ENCODE measurements at regions not wholly inside any gene's neighbourhood (a gene's known extent, or its start where the extent isn't known, plus 50 kb on each side); places are given as distances from the start of the nearest gene placed in this dataset.
"Not testable (repeated sequence)": the region's sequence is repeated elsewhere in the genome, so short reads cannot be mapped to it uniquely, and the experiment has no call there.

DNA sequence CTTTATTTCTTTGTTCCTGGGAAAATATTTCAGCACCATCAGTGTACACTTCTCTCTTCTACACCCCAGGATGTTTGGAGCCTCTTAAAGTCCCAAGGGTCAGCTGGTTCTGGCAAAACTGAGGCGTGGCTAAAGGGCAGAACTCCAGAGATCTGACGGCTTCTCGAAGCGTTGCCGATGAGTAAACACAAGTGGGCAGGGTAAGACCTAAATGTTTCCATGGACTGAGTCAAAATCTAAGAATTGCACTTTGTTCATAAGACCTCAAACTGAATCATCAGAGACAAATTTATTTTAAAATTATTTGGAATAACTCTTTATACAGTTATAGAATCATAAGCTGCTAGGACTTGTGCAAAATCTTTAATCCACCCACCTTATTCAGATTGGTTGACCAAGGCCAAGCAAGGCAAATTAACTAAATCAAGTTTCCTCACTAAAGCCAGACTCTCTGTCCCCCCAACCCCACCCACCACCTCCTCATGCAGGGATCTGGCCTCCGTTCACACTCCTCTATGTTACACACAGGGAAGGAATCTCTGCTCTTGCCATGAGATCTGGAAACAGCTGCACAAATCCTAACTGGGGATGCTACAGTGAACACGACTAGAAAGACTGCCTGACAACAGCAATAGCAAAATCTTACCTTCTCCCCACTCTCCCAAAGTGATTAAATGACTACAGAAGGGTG, 342.6 kb upstream of the KLHL29 start:
- no peak for DNase-seq (ENCODE audit: extremely low spot score, unreplicated experiment)
- Mint-ChIP-seq H3K27ac (no peak overlapping the region), H3K4me1 (ENCODE audit: unreplicated experiment) (peaks cover 22% of the 10 kb centered on the region), H3K4me3 (no peak overlapping the region), H3K27me3 (no peaks in the 10 kb centered on the region), H3K9me3 (peaks cover 4% of the 10 kb centered on the region), H3K36me3 (no peaks in the 10 kb centered on the region)
- TF ChIP-seq, protein P1, sequence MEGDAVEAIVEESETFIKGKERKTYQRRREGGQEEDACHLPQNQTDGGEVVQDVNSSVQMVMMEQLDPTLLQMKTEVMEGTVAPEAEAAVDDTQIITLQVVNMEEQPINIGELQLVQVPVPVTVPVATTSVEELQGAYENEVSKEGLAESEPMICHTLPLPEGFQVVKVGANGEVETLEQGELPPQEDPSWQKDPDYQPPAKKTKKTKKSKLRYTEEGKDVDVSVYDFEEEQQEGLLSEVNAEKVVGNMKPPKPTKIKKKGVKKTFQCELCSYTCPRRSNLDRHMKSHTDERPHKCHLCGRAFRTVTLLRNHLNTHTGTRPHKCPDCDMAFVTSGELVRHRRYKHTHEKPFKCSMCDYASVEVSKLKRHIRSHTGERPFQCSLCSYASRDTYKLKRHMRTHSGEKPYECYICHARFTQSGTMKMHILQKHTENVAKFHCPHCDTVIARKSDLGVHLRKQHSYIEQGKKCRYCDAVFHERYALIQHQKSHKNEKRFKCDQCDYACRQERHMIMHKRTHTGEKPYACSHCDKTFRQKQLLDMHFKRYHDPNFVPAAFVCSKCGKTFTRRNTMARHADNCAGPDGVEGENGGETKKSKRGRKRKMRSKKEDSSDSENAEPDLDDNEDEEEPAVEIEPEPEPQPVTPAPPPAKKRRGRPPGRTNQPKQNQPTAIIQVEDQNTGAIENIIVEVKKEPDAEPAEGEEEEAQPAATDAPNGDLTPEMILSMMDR (conservative IDR thresholded peaks at IDR 0.05): no peak

DNA sequence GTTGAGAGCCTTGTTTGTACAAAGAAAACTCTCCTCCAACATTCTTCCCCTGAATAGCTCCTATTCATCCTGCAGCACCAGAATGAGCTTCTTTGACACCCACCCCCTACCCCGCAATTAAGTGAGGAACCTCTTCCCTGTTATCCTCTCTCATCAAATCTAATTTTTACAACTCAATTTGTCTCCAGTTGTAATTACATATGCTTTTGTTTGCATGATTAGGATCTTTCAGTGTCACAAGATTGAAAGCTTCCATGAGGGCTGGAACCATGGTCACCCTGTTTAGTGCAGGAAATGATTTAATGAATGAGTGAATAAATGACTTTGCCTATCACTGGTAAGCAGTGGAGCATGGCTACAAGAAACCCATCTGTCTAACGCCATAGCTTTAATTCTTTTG, 334.6 kb upstream of the KLHL29 start:
- H3K36me3 Mint-ChIP-seq: no peaks in the 10 kb centered on the region
- peaks cover 3% of the 10 kb centered on the region for H3K27me3 Mint-ChIP-seq
- no peak overlapping the region for H3K4me3 Mint-ChIP-seq
- TF ChIP-seq, protein P1 (conservative IDR thresholded peaks at IDR 0.05): no peak
- no peak overlapping the region for H3K27ac Mint-ChIP-seq
- H3K9me3 Mint-ChIP-seq: peaks cover 11% of the 10 kb centered on the region
- H3K4me1 Mint-ChIP-seq (ENCODE audit: unreplicated experiment): no peaks in the 10 kb centered on the region
- DNase-seq (ENCODE audit: extremely low spot score, unreplicated experiment): no peak

DNA sequence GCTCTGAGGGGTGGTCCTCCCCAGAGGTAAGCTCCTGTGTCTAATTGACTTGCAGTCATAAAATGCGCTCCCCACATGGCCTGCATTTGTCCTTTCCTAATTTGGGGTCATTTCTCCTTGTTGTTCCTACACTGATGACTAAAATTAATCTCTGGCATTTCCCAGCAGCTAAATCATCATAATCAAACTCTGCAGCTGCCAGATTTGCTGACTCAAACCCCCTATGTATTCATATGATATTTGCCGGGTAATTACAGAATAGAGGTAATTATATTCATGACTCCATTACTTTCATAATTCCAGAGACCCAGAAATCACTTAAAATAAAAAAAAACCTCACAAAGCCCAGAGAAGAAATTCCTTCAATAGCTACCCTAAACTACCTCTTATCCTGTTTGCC, 331.4 kb upstream of the KLHL29 start:
- H3K27ac Mint-ChIP-seq: no peak overlapping the region
- H3K9me3 Mint-ChIP-seq: peaks cover 11% of the 10 kb centered on the region
- no peak for DNase-seq (ENCODE audit: extremely low spot score, unreplicated experiment)
- H3K36me3 Mint-ChIP-seq: no peaks in the 10 kb centered on the region
- TF ChIP-seq, protein P1 (conservative IDR thresholded peaks at IDR 0.05): no peak
- no peak overlapping the region for H3K4me3 Mint-ChIP-seq
- peaks cover 13% of the 10 kb centered on the region for H3K27me3 Mint-ChIP-seq
- peaks cover 7% of the 10 kb centered on the region for H3K4me1 Mint-ChIP-seq (ENCODE audit: unreplicated experiment)

DNA sequence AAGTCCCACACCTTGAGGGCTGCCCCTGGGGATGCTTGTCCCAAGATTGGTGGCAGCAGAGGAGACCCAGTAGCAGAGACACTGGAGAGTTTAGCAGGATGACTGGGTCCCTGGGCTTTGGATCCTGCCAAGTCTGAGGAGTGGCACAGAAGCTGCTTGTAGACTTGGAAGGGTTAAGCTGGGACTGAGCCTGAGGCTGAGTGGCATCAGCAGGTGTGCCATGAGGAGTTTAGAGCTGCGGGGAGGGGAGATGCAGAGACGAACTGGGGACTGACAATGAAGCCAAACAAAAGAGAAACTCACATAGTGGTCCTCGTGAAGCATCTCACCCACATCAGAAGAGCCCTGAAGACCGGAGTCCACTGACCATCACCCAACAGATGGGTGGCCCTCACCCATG, 329.7 kb upstream of the KLHL29 start:
- Mint-ChIP-seq H3K4me1 (ENCODE audit: unreplicated experiment) (peaks cover 12% of the 10 kb centered on the region), H3K27ac (no peak overlapping the region), H3K4me3 (no peak overlapping the region), H3K9me3 (peaks cover 5% of the 10 kb centered on the region), H3K36me3 (no peaks in the 10 kb centered on the region), H3K27me3 (peaks cover 13% of the 10 kb centered on the region)
- no peak for DNase-seq (ENCODE audit: extremely low spot score, unreplicated experiment)
- TF ChIP-seq, protein P1 (conservative IDR thresholded peaks at IDR 0.05): no peak

DNA sequence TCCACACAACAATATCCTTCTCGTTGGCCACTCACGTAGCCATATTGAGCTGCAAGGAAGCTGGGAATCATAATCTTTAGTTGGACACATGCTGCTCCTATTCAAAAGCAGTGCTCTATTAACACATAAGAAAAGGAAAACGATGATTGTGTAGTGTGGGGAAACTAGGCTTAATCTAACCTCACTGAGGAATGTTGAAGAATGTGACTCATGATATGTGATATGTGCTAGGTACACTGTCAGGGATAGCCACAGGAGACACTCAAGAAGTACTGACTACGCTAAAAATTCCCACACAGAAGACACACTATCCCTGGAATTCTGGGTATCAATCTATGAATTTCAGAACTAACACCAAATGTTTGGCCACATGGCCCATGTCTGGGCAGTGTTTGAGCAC, 328.1 kb upstream of the KLHL29 start:
- H3K4me3 Mint-ChIP-seq; DNase-seq (ENCODE audit: extremely low spot score, unreplicated experiment); H3K9me3 Mint-ChIP-seq; H3K36me3 Mint-ChIP-seq; H3K27ac Mint-ChIP-seq: not testable (repeated sequence)
- Mint-ChIP-seq H3K4me1 (ENCODE audit: unreplicated experiment) (peaks cover 17% of the 10 kb centered on the region), H3K27me3 (peaks cover 18% of the 10 kb centered on the region)

DNA sequence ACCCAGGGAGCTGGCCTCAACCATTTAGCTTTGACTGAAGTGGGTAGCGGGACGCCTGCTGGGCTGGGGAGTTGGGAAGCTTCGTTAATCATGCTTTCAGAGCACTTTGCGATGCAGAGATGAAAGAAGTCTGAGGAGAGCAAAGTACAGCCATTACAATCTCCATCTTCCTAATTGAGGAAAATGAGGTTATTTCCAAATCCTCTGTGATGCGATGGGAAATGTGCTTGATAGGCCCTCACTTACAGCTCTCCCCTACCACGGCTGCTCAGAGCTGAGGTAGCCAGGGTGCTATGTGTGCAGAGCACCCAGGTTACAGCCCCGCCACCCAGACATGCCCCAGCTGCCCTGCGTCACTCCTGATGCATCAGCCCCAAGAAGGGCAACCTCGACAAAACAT, 326.5 kb upstream of the KLHL29 start:
- peaks cover 18% of the 10 kb centered on the region for H3K27me3 Mint-ChIP-seq
- peaks cover 17% of the 10 kb centered on the region for H3K4me1 Mint-ChIP-seq (ENCODE audit: unreplicated experiment)
- TF ChIP-seq, protein P1 (conservative IDR thresholded peaks at IDR 0.05): no peak
- H3K4me3 Mint-ChIP-seq: no peak overlapping the region
- no peaks in the 10 kb centered on the region for H3K36me3 Mint-ChIP-seq
- H3K9me3 Mint-ChIP-seq: no peaks in the 10 kb centered on the region
- no peak overlapping the region for H3K27ac Mint-ChIP-seq
- no peak for DNase-seq (ENCODE audit: extremely low spot score, unreplicated experiment)
